GM23338 (cell line): ENCODE measurements at regions not wholly inside any gene's neighbourhood (a gene's known extent, or its start where the extent isn't known, plus 50 kb on each side); places are given as distances from the start of the nearest gene placed in this dataset.

ENCODE experiments used
- ATAC-seq: fragments of 200-7000 bp; cut with Tn5 transposase; 3 replicates; pipeline ENCODE4 v1.9.1; 2020
- DNase-seq: peaks from one replicate; pipeline ENCODE4 v3.0.0-alpha.2; 2015; ENCODE audit warnings: low spot score
- H2AFZ ChIP-seq: fragments of 200-600 bp; sonication (generic); 2 replicates; pipeline ENCODE4 v1.8.0; 2016; ENCODE audit warnings: antibody characterized with exemption, mild to moderate bottlenecking, moderate library complexity
- H3F3A ChIP-seq: fragments of 200-600 bp; sonication (generic); replicated peaks from 2 replicates; pipeline ENCODE4 v1.8.0; 2017; ENCODE audit warnings: antibody characterized with exemption, mixed run types, low read depth
- H3K27ac ChIP-seq: fragments of 200-600 bp; sonication (generic); 2 replicates; pipeline ENCODE4 v1.6.1; 2016; ENCODE audit warnings: low read depth
- H3K27me3 ChIP-seq: fragments of 200-600 bp; sonication (generic); 2 replicates; pipeline ENCODE4 v1.8.0; 2016; ENCODE audit warnings: mild to moderate bottlenecking, mixed run types, moderate library complexity; ENCODE audit not compliant: insufficient read depth
- H3K36me3 ChIP-seq: fragments of 200-600 bp; sonication (generic); 2 replicates; pipeline ENCODE4 v1.8.0; 2016; ENCODE audit warnings: mild to moderate bottlenecking; ENCODE audit not compliant: insufficient read depth
- H3K4me1 ChIP-seq: fragments of 200-600 bp; sonication (generic); 2 replicates; pipeline ENCODE4 v1.8.0; 2016; ENCODE audit warnings: mild to moderate bottlenecking, moderate library complexity; ENCODE audit not compliant: insufficient read depth
- H3K4me2 ChIP-seq: fragments of 200-600 bp; sonication (generic); 2 replicates; pipeline ENCODE4 v1.7.1; 2017; ENCODE audit warnings: mixed run types
- H3K4me3 ChIP-seq: fragments of 200-600 bp; sonication (generic); 2 replicates; pipeline ENCODE4 v1.6.1; 2016; ENCODE audit warnings: mixed run types
- H3K79me2 ChIP-seq: fragments of 200-600 bp; sonication (generic); replicated peaks from 2 replicates; pipeline ENCODE4 v1.8.0; 2017; ENCODE audit warnings: mild to moderate bottlenecking; ENCODE audit not compliant: insufficient read depth
- H3K9me2 ChIP-seq: fragments of 200-600 bp; sonication (generic); 2 replicates; pipeline ENCODE4 v1.8.0; 2017; ENCODE audit not compliant: insufficient read depth
- H4K20me1 ChIP-seq: fragments of 200-600 bp; sonication (generic); replicated peaks from 2 replicates; pipeline ENCODE4 v1.8.0; 2017; ENCODE audit warnings: mild to moderate bottlenecking; ENCODE audit not compliant: insufficient read depth
- H3K27ac Mint-ChIP-seq: 2 replicates; pipeline ENCODE4 v1.8.0; 2020; ENCODE audit warnings: inconsistent platforms, mild to moderate bottlenecking, moderate library complexity, mixed read lengths
- H3K27me3 Mint-ChIP-seq: 3 replicates; pipeline ENCODE4 v1.8.0; 2022; ENCODE audit warnings: low read depth, mild to moderate bottlenecking, moderate library complexity, mixed read lengths, inconsistent platforms; ENCODE audit not compliant: insufficient read depth, poor library complexity
- H3K36me3 Mint-ChIP-seq: 3 replicates; pipeline ENCODE4 v1.8.0; 2021; ENCODE audit warnings: low read depth, mild to moderate bottlenecking, inconsistent platforms, moderate library complexity, mixed read lengths
- H3K4me1 Mint-ChIP-seq: 3 replicates; pipeline ENCODE4 v1.8.0; 2020; ENCODE audit warnings: mild to moderate bottlenecking, inconsistent platforms, mixed read lengths
- H3K4me3 Mint-ChIP-seq: 3 replicates; pipeline ENCODE4 v1.8.0; 2021; ENCODE audit warnings: moderate library complexity, mild to moderate bottlenecking, inconsistent platforms, mixed read lengths
- H3K9me3 Mint-ChIP-seq: 3 replicates; pipeline ENCODE4 v1.8.0; 2020; ENCODE audit warnings: moderate library complexity, mild to moderate bottlenecking, inconsistent platforms, mixed read lengths
- CTCF ChIP-seq, 2 experiments: fragments of 200-600 bp in 1 of 2; sonication (generic) in 1 of 2; conservative IDR thresholded peaks; 2 replicates each; pipeline versions ENCODE4 v1.5.1 to v1.6.1; 2016 to 2017; ENCODE audit warnings: antibody characterized with exemption in 2 of 2, low read depth in 2 of 2, mild to moderate bottlenecking in 2 of 2, moderate library complexity in 1 of 2
- ETS1 ChIP-seq: IDR thresholded peaks from 2 replicates; pipeline ENCODE4 v1.6.1; 2016; ENCODE audit warnings: antibody characterized with exemption
- EZH2 ChIP-seq: fragments of 200-600 bp; sonication (generic); IDR thresholded peaks from one replicate; pipeline ENCODE4 v1.8.0; 2017; ENCODE audit warnings: antibody characterized with exemption, mild to moderate bottlenecking, low read depth; ENCODE audit not compliant: unreplicated experiment
- JUNB ChIP-seq: IDR thresholded peaks from one replicate; pipeline ENCODE4 v1.6.1; 2016; ENCODE audit warnings: antibody characterized with exemption; ENCODE audit not compliant: unreplicated experiment
- NANOG ChIP-seq: IDR thresholded peaks from 2 replicates; pipeline ENCODE4 v1.6.1; 2016; ENCODE audit warnings: antibody characterized with exemption, borderline replicate concordance
- REST ChIP-seq: IDR thresholded peaks from one replicate; pipeline ENCODE4 v1.6.1; 2018; ENCODE audit warnings: antibody characterized with exemption; ENCODE audit not compliant: unreplicated experiment
- ZNF114 ChIP-seq: fragments of 250-450 bp; sonication (Bioruptor Pico); IDR thresholded peaks from 2 replicates; pipeline ENCODE4 v1.5.0; 2020; ENCODE audit warnings: mild to moderate bottlenecking, moderate library complexity
- ZNF331 ChIP-seq: fragments of 250-450 bp; sonication (Bioruptor Pico); IDR thresholded peaks from 2 replicates; pipeline ENCODE4 v1.5.0; 2020; ENCODE audit warnings: low read depth, mild to moderate bottlenecking, moderate library complexity
- ZNF462 ChIP-seq: fragments of 250-450 bp; sonication (Bioruptor Pico); IDR thresholded peaks from 2 replicates; pipeline ENCODE4 v1.5.0; 2020; ENCODE audit warnings: mild to moderate bottlenecking, moderate library complexity

- TF ChIP-seq REST = no peak
Observed at GRCh38 chr9:80648336-80648735, 1041.0 kb downstream of the TLE1 start (continued).

- Histone ChIP-seq H4K20me1 (no peaks in the 10 kb centered on the region), H3K79me2 (no peaks in the 10 kb centered on the region), H3K36me3 (no peaks in the 10 kb centered on the region), H3K9me2 (peaks cover 5% of the 10 kb centered on the region), H3K27me3 (no peaks in the 10 kb centered on the region), H3K27ac (no peak overlapping the region), H3K4me1 (no peaks in the 10 kb centered on the region; the same call in 1 of the 2 replicates), H3K4me2 (no peak overlapping the region), H2AFZ (no peak overlapping the region), H3F3A (no peaks in the 10 kb centered on the region), H3K4me3 (no peak overlapping the region)
- no peak for DNase-seq
- no peaks in the 10 kb centered on the region for H3K36me3 Mint-ChIP-seq
- H3K9me3 Mint-ChIP-seq = no peaks in the 10 kb centered on the region
- H3K4me1 Mint-ChIP-seq = peaks cover 4% of the 10 kb centered on the region; the same call in 2 of the 3 replicates
- ATAC-seq = no peak
- no peak overlapping the region for H3K4me3 Mint-ChIP-seq
- no peak overlapping the region for H3K27ac Mint-ChIP-seq
- no peaks in the 10 kb centered on the region for H3K27me3 Mint-ChIP-seq
- TF ChIP-seq EZH2 (no peak), ZNF462 (CRISPR knock-in tag) (no peak), ZNF331 (CRISPR knock-in tag) (no peak), ZNF114 (CRISPR knock-in tag) (no peak), CTCF (conservative IDR thresholded peaks at IDR 0.05; ENCODE audit: low read depth in 2 of 2) (no peak), ETS1 (no peak), JUNB (no peak), NANOG (no peak), REST (no peak)
Observed at GRCh38 chr9:80646211-80646610, 1043.1 kb downstream of the TLE1 start.
